HUES48 (cell line): ENCODE measurements at regions not wholly inside any gene's neighbourhood (a gene's known extent, or its start where the extent isn't known, plus 50 kb on each side); places are given as distances from the start of the nearest gene placed in this dataset.

Experiments used
- H3K27ac ChIP-seq: one replicate; pipeline ENCODE4 v1.7.0; 2013; ENCODE audit warnings: low read depth, low read length, inconsistent platforms
- H3K27me3 ChIP-seq: 2 replicates; pipeline ENCODE4 v1.6.1; 2013; ENCODE audit warnings: mild to moderate bottlenecking, low read length; ENCODE audit not compliant: control insufficient read depth, insufficient read depth
- H3K36me3 ChIP-seq: 2 replicates; pipeline ENCODE4 v1.6.1; 2013; ENCODE audit warnings: low read length; ENCODE audit not compliant: control insufficient read depth, insufficient read depth
- H3K4me1 ChIP-seq: 2 replicates; pipeline ENCODE4 v1.6.1; 2013; ENCODE audit warnings: mild to moderate bottlenecking, low read length; ENCODE audit not compliant: control insufficient read depth, insufficient read depth
- H3K4me3 ChIP-seq: 2 replicates; pipeline ENCODE4 v1.5.1; 2013; ENCODE audit warnings: mild to moderate bottlenecking, low read depth, low read length
- H3K9ac ChIP-seq: 2 replicates; pipeline ENCODE4 v1.6.1; 2013; ENCODE audit warnings: mild to moderate bottlenecking, low read depth, low read length, moderate library complexity
- H3K9me3 ChIP-seq: 2 replicates; pipeline ENCODE4 v1.6.1; 2013; ENCODE audit warnings: low read length; ENCODE audit not compliant: control insufficient read depth, insufficient read depth

- no peak overlapping the region for H3K27ac ChIP-seq
- H3K9me3 ChIP-seq: no peaks in the 10 kb centered on the region
Measured at GRCh38 chr6:44681761-44682160, 294.3 kb downstream of the CDC5L start.

GRCh38 chr6:44682280-44682679 is 294.8 kb downstream of the CDC5L start:
- Histone ChIP-seq H3K27ac (no peak overlapping the region), H3K36me3 (no peaks in the 10 kb centered on the region), H3K9ac (no peak overlapping the region), H3K4me3 (no peak overlapping the region), H3K27me3 (no peaks in the 10 kb centered on the region), H3K4me1 (no peaks in the 10 kb centered on the region), H3K9me3 (no peaks in the 10 kb centered on the region)

More at GRCh38 chr6:44681761-44682160, 294.3 kb downstream of the CDC5L start:
- no peaks in the 10 kb centered on the region for H3K27me3 ChIP-seq
- no peak overlapping the region for H3K9ac ChIP-seq
- H3K4me1 ChIP-seq: no peaks in the 10 kb centered on the region
- no peak overlapping the region for H3K4me3 ChIP-seq
- no peaks in the 10 kb centered on the region for H3K36me3 ChIP-seq

- no peak overlapping the region for H3K4me3 ChIP-seq
- no peak overlapping the region for H3K9ac ChIP-seq
- no peaks in the 10 kb centered on the region for H3K27me3 ChIP-seq
- H3K27ac ChIP-seq: no peak overlapping the region
- H3K4me1 ChIP-seq: no peaks in the 10 kb centered on the region
- H3K36me3 ChIP-seq: no peaks in the 10 kb centered on the region
- no peaks in the 10 kb centered on the region for H3K9me3 ChIP-seq
Measured at GRCh38 chr6:44682987-44683779, 295.7 kb downstream of the CDC5L start.

- Histone ChIP-seq H3K4me3 (no peak overlapping the region), H3K27ac (no peak overlapping the region), H3K36me3 (no peaks in the 10 kb centered on the region), H3K4me1 (no peaks in the 10 kb centered on the region), H3K9me3 (no peaks in the 10 kb centered on the region), H3K27me3 (no peaks in the 10 kb centered on the region), H3K9ac (no peak overlapping the region)
Measured at GRCh38 chr6:44685213-44685612, 297.7 kb downstream of the CDC5L start.

GRCh38 chr6:44696099-44696498 is 308.6 kb downstream of the CDC5L start:
- Histone ChIP-seq H3K27ac (no peak overlapping the region), H3K4me1 (no peaks in the 10 kb centered on the region), H3K9ac (no peak overlapping the region), H3K27me3 (no peaks in the 10 kb centered on the region), H3K36me3 (no peaks in the 10 kb centered on the region), H3K4me3 (no peak overlapping the region), H3K9me3 (no peaks in the 10 kb centered on the region)

- Histone ChIP-seq H3K9ac (no peak overlapping the region), H3K36me3 (no peaks in the 10 kb centered on the region), H3K4me3 (no peak overlapping the region), H3K9me3 (no peaks in the 10 kb centered on the region), H3K27me3 (no peaks in the 10 kb centered on the region), H3K27ac (no peak overlapping the region), H3K4me1 (peaks cover 3% of the 10 kb centered on the region; the same call in 1 of the 2 replicates)
Measured at GRCh38 chr6:44696686-44697085, 309.2 kb downstream of the CDC5L start.

- Histone ChIP-seq H3K27me3 (no peaks in the 10 kb centered on the region), H3K36me3 (no peaks in the 10 kb centered on the region), H3K4me1 (peaks cover 6% of the 10 kb centered on the region; the same call in 1 of the 2 replicates), H3K9me3 (no peaks in the 10 kb centered on the region), H3K9ac (no peak overlapping the region), H3K4me3 (no peak overlapping the region), H3K27ac (no peak overlapping the region)
Measured at GRCh38 chr6:44697327-44697726, 309.8 kb downstream of the CDC5L start.

GRCh38 chr6:44698602-44699001 is 311.1 kb downstream of the CDC5L start:
- H3K27ac ChIP-seq: no peak overlapping the region
- no peaks in the 10 kb centered on the region for H3K9me3 ChIP-seq
- no peak overlapping the region for H3K4me3 ChIP-seq
- no peaks in the 10 kb centered on the region for H3K27me3 ChIP-seq
- peaks cover 8% of the 10 kb centered on the region; the same call in 1 of the 2 replicates for H3K4me1 ChIP-seq
- H3K36me3 ChIP-seq: no peaks in the 10 kb centered on the region
- H3K9ac ChIP-seq: no peak overlapping the region

GRCh38 chr6:44699082-44699481 is 311.6 kb downstream of the CDC5L start:
- H3K27me3 ChIP-seq: no peaks in the 10 kb centered on the region
- no peak overlapping the region for H3K9ac ChIP-seq
- no peaks in the 10 kb centered on the region for H3K36me3 ChIP-seq
- no peak overlapping the region for H3K27ac ChIP-seq
- peaks cover 8% of the 10 kb centered on the region; the same call in 1 of the 2 replicates for H3K4me1 ChIP-seq
- no peak overlapping the region for H3K4me3 ChIP-seq
- H3K9me3 ChIP-seq: no peaks in the 10 kb centered on the region

GRCh38 chr6:44699851-44700250 is 312.3 kb downstream of the CDC5L start:
- no peak overlapping the region for H3K9ac ChIP-seq
- H3K4me3 ChIP-seq: no peak overlapping the region
- peaks cover 8% of the 10 kb centered on the region; the same call in 1 of the 2 replicates for H3K4me1 ChIP-seq
- H3K27me3 ChIP-seq: no peaks in the 10 kb centered on the region
- H3K36me3 ChIP-seq: no peaks in the 10 kb centered on the region
- H3K27ac ChIP-seq: no peak overlapping the region
- no peaks in the 10 kb centered on the region for H3K9me3 ChIP-seq

- H3K36me3 ChIP-seq: no peaks in the 10 kb centered on the region
- H3K27me3 ChIP-seq: no peaks in the 10 kb centered on the region
- no peak overlapping the region for H3K4me3 ChIP-seq
- H3K9me3 ChIP-seq: no peaks in the 10 kb centered on the region
- no peak overlapping the region for H3K9ac ChIP-seq
- H3K4me1 ChIP-seq: peaks cover 8% of the 10 kb centered on the region; the same call in 1 of the 2 replicates
- no peak overlapping the region for H3K27ac ChIP-seq
Measured at GRCh38 chr6:44700422-44700821, 312.9 kb downstream of the CDC5L start.
